GM19395 (cell line): ENCODE measurements at regions not wholly inside any gene's neighbourhood (a gene's known extent, or its start where the extent isn't known, plus 50 kb on each side); places are given as distances from the start of the nearest gene placed in this dataset.

Experiments
- ATAC-seq: cut with Tn5 transposase; IDR thresholded peaks from one replicate; pipeline ENCODE4 v1.9.1; 2021; ENCODE audit warnings: mild to moderate bottlenecking, moderate library complexity; ENCODE audit not compliant: unreplicated experiment

GRCh38 chr5:72623323-72623722 is 116.1 kb upstream of the ZNF366 start:
- ATAC-seq = no peak

- no peak for ATAC-seq
Measured at GRCh38 chr5:72622170-72622760, 115.1 kb upstream of the ZNF366 start.

GRCh38 chr5:72621576-72621975 is 114.4 kb upstream of the ZNF366 start:
- no peak for ATAC-seq

GRCh38 chr5:72619677-72620076 is 112.5 kb upstream of the ZNF366 start:
- ATAC-seq = no peak

- ATAC-seq = no peak
Measured at GRCh38 chr5:72619251-72619650, 112.0 kb upstream of the ZNF366 start.

GRCh38 chr5:72618708-72619107 is 111.5 kb upstream of the ZNF366 start:
- no peak for ATAC-seq

- ATAC-seq = no peak
Measured at GRCh38 chr5:72615061-72615460, 107.9 kb upstream of the ZNF366 start.

- ATAC-seq = no peak
Measured at GRCh38 chr5:72613515-72613914, 106.3 kb upstream of the ZNF366 start.

GRCh38 chr5:72612810-72613209 is 105.6 kb upstream of the ZNF366 start:
- no peak for ATAC-seq

- ATAC-seq = no peak
Measured at GRCh38 chr5:72611118-72611730, 104.0 kb upstream of the ZNF366 start.

- ATAC-seq = no peak
Measured at GRCh38 chr5:72608926-72609325, 101.7 kb upstream of the ZNF366 start.

- no peak for ATAC-seq
Measured at GRCh38 chr5:72608297-72608696, 101.1 kb upstream of the ZNF366 start.

GRCh38 chr5:72607381-72607780 is 100.2 kb upstream of the ZNF366 start:
- ATAC-seq = no peak

GRCh38 chr5:72606525-72606924 is 99.3 kb upstream of the ZNF366 start:
- ATAC-seq = no peak

GRCh38 chr5:72605632-72606031 is 98.4 kb upstream of the ZNF366 start:
- ATAC-seq = no peak

- no peak for ATAC-seq
Measured at GRCh38 chr5:72604798-72605154, 97.6 kb upstream of the ZNF366 start.

GRCh38 chr5:72604111-72604797 is 97.0 kb upstream of the ZNF366 start:
- no peak for ATAC-seq

- no peak for ATAC-seq
Measured at GRCh38 chr5:72602696-72603685, 95.8 kb upstream of the ZNF366 start.

GRCh38 chr5:72601861-72602260 is 94.7 kb upstream of the ZNF366 start:
- ATAC-seq = no peak

GRCh38 chr5:72600391-72600981 is 93.3 kb upstream of the ZNF366 start:
- ATAC-seq = no peak
